WTC11 (cell line): ENCODE measurements at regions not wholly inside any gene's neighbourhood (a gene's known extent, or its start where the extent isn't known, plus 50 kb on each side); places are given as distances from the start of the nearest gene placed in this dataset.

ENCODE experiments used
- FOXJ3 ChIP-seq: sonication (generic); formaldehyde crosslinking; IDR thresholded peaks from 2 replicates; pipeline ENCODE4 v1.9.0; 2021; ENCODE audit warnings: missing genetic modification reagents, mild to moderate bottlenecking, borderline replicate concordance
- TEAD4 ChIP-seq: sonication (generic); formaldehyde crosslinking; IDR thresholded peaks from 2 replicates; pipeline ENCODE4 v1.8.0; 2022; ENCODE audit warnings: mild to moderate bottlenecking, missing genetic modification reagents
- TF ChIP-seq, protein P1 (sequence below): sonication (generic); formaldehyde crosslinking; IDR thresholded peaks from 2 replicates; pipeline ENCODE4 v1.8.0; 2022; ENCODE audit warnings: mild to moderate bottlenecking, missing genetic modification reagents

DNA sequence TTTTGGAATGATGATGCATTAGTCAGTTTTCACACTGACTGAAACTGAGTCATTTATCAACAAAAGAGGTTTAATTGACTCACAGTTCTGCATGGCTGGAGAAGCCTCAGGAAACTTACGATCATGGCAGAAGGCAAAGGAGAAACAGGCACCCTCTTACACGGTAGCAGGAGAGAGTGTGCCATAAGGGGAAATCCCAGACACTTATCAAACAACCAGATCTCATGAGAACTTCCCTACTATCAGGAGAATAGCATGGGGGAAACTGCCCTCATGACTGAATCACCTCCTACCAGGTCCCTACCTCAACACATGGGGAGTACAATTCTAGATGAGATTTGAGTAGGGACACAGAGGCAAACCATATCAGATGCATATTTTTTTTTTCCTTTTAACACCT is 504.5 kb upstream of the VRK2 start:
- TF ChIP-seq TEAD4 (CRISPR knock-in tag) (no peak), FOXJ3 (CRISPR knock-in tag) (no peak)
- TF ChIP-seq, protein P1, sequence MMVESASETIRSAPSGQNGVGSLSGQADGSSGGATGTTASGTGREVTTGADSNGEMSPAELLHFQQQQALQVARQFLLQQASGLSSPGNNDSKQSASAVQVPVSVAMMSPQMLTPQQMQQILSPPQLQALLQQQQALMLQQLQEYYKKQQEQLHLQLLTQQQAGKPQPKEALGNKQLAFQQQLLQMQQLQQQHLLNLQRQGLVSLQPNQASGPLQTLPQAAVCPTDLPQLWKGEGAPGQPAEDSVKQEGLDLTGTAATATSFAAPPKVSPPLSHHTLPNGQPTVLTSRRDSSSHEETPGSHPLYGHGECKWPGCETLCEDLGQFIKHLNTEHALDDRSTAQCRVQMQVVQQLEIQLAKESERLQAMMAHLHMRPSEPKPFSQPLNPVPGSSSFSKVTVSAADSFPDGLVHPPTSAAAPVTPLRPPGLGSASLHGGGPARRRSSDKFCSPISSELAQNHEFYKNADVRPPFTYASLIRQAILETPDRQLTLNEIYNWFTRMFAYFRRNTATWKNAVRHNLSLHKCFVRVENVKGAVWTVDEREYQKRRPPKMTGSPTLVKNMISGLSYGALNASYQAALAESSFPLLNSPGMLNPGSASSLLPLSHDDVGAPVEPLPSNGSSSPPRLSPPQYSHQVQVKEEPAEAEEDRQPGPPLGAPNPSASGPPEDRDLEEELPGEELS (CRISPR knock-in tag) = no peak
